ENCODE measurements at regions not wholly inside any gene's neighbourhood (a gene's known extent, or its start where the extent isn't known, plus 50 kb on each side); places are given as distances from the start of the nearest gene placed in this dataset.

- no peak overlapping the region for H3K27ac Mint-ChIP-seq (ENCODE audit: unreplicated experiment)
- no peaks in the 10 kb centered on the region for H3K27me3 Mint-ChIP-seq (ENCODE audit: low read depth)
- TF ChIP-seq CTCF (conservative IDR thresholded peaks at IDR 0.05), result no peak
Measured at GRCh38 chr14:81655423-81656314, 122.0 kb upstream of the SEL1L start.

GRCh38 chr14:81656811-81657210, 123.2 kb upstream of the SEL1L start:
- Mint-ChIP-seq H3K36me3 (ENCODE audit: low read depth) (no peaks in the 10 kb centered on the region), H3K27ac (ENCODE audit: unreplicated experiment) (peak overlapping the region; percentile 82), H3K4me1 (peaks cover 41% of the 10 kb centered on the region), H3K4me3 (no peak overlapping the region), H3K27me3 (ENCODE audit: low read depth) (no peaks in the 10 kb centered on the region), H3K9me3 (peaks cover 5% of the 10 kb centered on the region)
- TF ChIP-seq CTCF (conservative IDR thresholded peaks at IDR 0.05), result no peak
- DNase-seq (ENCODE audit: low read depth, low spot score), result no peak

More at GRCh38 chr14:81655423-81656314, 122.0 kb upstream of the SEL1L start:
- H3K36me3 Mint-ChIP-seq (ENCODE audit: low read depth), result no peaks in the 10 kb centered on the region
- no peak for DNase-seq (ENCODE audit: low read depth, low spot score)
- no peak overlapping the region for H3K4me3 Mint-ChIP-seq
- peaks cover 41% of the 10 kb centered on the region for H3K4me1 Mint-ChIP-seq
- H3K9me3 Mint-ChIP-seq, result peaks cover 2% of the 10 kb centered on the region

GRCh38 chr14:81662066-81662465, 128.4 kb upstream of the SEL1L start:
- peaks cover 5% of the 10 kb centered on the region for H3K9me3 Mint-ChIP-seq
- no peak overlapping the region for H3K27ac Mint-ChIP-seq (ENCODE audit: unreplicated experiment)
- no peak overlapping the region for H3K4me3 Mint-ChIP-seq
- TF ChIP-seq CTCF (conservative IDR thresholded peaks at IDR 0.05), result no peak
- DNase-seq (ENCODE audit: low read depth, low spot score), result no peak
- H3K27me3 Mint-ChIP-seq (ENCODE audit: low read depth), result no peaks in the 10 kb centered on the region
- H3K4me1 Mint-ChIP-seq, result peaks cover 26% of the 10 kb centered on the region
- no peaks in the 10 kb centered on the region for H3K36me3 Mint-ChIP-seq (ENCODE audit: low read depth)

- H3K9me3 Mint-ChIP-seq, result peaks cover 5% of the 10 kb centered on the region
Measured at GRCh38 chr14:81662570-81663197, 129.0 kb upstream of the SEL1L start.

More at GRCh38 chr14:81662570-81663197, 129.0 kb upstream of the SEL1L start:
- no peaks in the 10 kb centered on the region for H3K27me3 Mint-ChIP-seq (ENCODE audit: low read depth)
- no peak for TF ChIP-seq CTCF (conservative IDR thresholded peaks at IDR 0.05)
- H3K27ac Mint-ChIP-seq (ENCODE audit: unreplicated experiment), result no peak overlapping the region
- peaks cover 20% of the 10 kb centered on the region for H3K4me1 Mint-ChIP-seq
- H3K4me3 Mint-ChIP-seq, result no peak overlapping the region
- H3K36me3 Mint-ChIP-seq (ENCODE audit: low read depth), result no peaks in the 10 kb centered on the region
- DNase-seq (ENCODE audit: low read depth, low spot score), result no peak
